Small intestine (tissue), 7 donors: ENCODE measurements at regions not wholly inside any gene's neighbourhood (a gene's known extent, or its start where the extent isn't known, plus 50 kb on each side); places are given as distances from the start of the nearest gene placed in this dataset.

Experiments
- DNase-seq, 2 donors: peaks; one replicate each; pipeline versions ENCODE4 v3.0.0 to v3.0.0-alpha.2; 2013
- FAIRE-seq: peaks from 2 replicates; lab custom pipeline; 2012; peaks lifted over from hg19 to GRCh38; lab: Jason Lieb, UNC
- H3K27ac ChIP-seq, 3 donors: one replicate each; pipeline ENCODE4 v1.5.1; 2013; ENCODE audit warnings: low read length in 2 of 3, mild to moderate bottlenecking in 2 of 3, control low read depth in 1 of 3, inconsistent platforms in 1 of 3, low read depth in 1 of 3, moderate library complexity in 1 of 3
- H3K27me3 ChIP-seq, 3 donors: one replicate each; pipeline ENCODE4 v1.6.1; 2013; ENCODE audit warnings: low read length in 3 of 3, inconsistent platforms in 1 of 3; ENCODE audit not compliant: control insufficient read depth in 3 of 3, insufficient read depth in 3 of 3
- H3K36me3 ChIP-seq, 3 donors: one replicate each; pipeline ENCODE4 v1.6.1; 2013; ENCODE audit warnings: low read length in 3 of 3, inconsistent platforms in 1 of 3, low read depth in 1 of 3, mild to moderate bottlenecking in 1 of 3, moderate library complexity in 1 of 3; ENCODE audit not compliant: control insufficient read depth in 3 of 3, insufficient read depth in 2 of 3
- H3K4me1 ChIP-seq, 3 donors: one replicate each; pipeline ENCODE4 v1.6.1; 2013; ENCODE audit warnings: low read length in 2 of 3, inconsistent platforms in 1 of 3, low read depth in 1 of 3, mild to moderate bottlenecking in 1 of 3, moderate library complexity in 1 of 3; ENCODE audit not compliant: control insufficient read depth in 3 of 3, insufficient read depth in 2 of 3
- H3K4me3 ChIP-seq, 3 donors: one replicate each; pipeline ENCODE4 v1.5.1; 2013; ENCODE audit warnings: low read length in 3 of 3, control low read depth in 1 of 3, inconsistent platforms in 1 of 3, low read depth in 1 of 3, mild to moderate bottlenecking in 1 of 3, moderate library complexity in 1 of 3
- H3K9me3 ChIP-seq, 2 donors: one replicate each; pipeline ENCODE4 v1.6.1; 2013; ENCODE audit warnings: low read depth in 1 of 2, low read length in 1 of 2; ENCODE audit not compliant: control insufficient read depth in 2 of 2, insufficient read depth in 1 of 2
- WGBS, 3 donors: extraction: QIAGEN DNeasy Blood & Tissue Kit; methylation state at CpG; one replicate each; pipeline ENCODE4 v1.1.7; 2013; 5-methylcytosine and 5-hydroxymethylcytosine counted together
- donor health status: healthy with polysubstance abuse.
- donor health status: control.
- donor health status: control.
- donor health status: Bipolar disorder and iron deficiency.
- donor health status: healthy.

DNA sequence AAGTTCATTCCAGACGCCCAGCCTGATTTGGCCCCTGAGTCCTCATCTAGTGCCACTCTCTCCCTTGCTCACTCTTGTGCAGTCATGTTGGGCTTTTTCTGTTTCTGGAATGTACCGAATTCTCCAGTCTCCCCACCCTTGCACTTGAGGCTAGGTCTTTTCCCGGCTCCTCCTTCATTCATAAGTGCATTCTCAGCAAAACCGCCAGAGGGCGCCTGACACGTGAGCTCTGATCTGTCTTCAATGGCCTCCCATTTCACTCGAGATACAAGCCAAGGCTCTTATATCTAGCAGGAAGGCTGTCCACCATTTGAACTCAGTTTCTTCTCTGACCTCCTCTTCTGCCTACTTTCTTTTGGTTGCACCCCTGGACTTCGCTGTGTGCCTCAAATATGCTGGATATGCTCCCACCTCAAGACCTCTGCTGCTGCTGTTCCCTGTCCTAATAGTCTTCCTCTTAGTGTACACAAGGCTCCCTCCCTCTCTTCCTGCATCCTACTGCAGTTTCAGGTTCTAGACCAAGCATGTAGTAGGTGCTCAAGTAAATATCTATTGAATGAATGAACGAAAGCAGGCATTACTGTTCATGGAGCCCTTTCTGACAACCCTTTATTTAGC lies 568.1 kb upstream of the WWC1 start:
- H3K27ac ChIP-seq = no peak overlapping the region
- FAIRE-seq (no peak), DNase-seq (peak; percentile 74 to 80)
- peaks cover 0 to 3% (median 0%) of the 10 kb centered on the region in 3 donors for H3K27me3 ChIP-seq
- WGBS, 3 donors = 14 to 24% (median 15%) methylated on average over 9 of the region's 9 CpGs
- no peaks in the 10 kb centered on the region for H3K4me1 ChIP-seq
- no peaks in the 10 kb centered on the region for H3K9me3 ChIP-seq
- no peak overlapping the region for H3K4me3 ChIP-seq
- H3K36me3 ChIP-seq = no peaks in the 10 kb centered on the region

DNA sequence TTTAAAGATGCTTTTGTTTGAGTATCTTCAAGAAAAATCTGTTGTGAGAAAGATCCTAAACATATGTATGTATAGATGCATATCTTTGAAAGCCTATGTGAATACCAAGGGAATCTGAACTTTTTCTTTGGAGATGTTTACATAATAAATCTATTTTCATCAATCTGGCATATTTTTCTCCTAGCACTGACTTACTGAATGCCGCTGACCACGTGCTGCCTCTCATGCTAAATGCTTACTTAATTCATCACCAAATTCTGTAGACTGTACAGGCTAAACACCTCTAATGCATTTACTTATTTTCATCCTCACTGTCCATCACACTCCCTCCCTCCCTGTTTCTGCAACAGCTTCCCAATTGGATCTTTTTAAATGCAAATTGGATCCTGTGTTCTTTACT lies 566.2 kb upstream of the WWC1 start:
- Histone ChIP-seq H3K4me3 (no peak overlapping the region), H3K36me3 (no peaks in the 10 kb centered on the region), H3K27ac (no peak overlapping the region), H3K4me1 (no peaks in the 10 kb centered on the region), H3K9me3 (no peaks in the 10 kb centered on the region), H3K27me3 (no peaks in the 10 kb centered on the region)
- WGBS, 3 donors = 58 to 68% (median 67%) methylated on average over 2 of the region's 2 CpGs
- DNase-seq = no peak
- no peak for FAIRE-seq

DNA sequence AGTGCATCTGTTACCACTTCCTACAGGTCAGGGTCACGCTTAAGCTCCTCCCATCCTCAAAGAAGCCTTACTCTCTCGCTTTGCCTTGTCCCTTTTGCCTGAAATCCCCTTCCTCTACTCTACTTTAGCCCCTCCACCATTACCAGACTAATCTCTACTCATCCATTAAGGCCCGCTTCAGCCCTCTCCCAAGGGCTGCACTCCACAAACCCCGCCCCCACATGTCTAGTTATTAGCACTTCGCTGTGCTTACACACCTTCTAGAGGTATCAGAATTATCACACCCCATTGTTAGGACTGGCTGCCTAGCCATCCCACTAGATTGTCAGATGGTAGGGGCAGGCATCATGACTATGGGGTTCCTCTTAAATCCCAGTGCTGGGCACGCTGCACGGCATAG lies 565.7 kb upstream of the WWC1 start:
- Histone ChIP-seq H3K27ac (no peak overlapping the region), H3K4me1 (no peaks in the 10 kb centered on the region), H3K27me3 (no peaks in the 10 kb centered on the region), H3K4me3 (no peak overlapping the region), H3K36me3 (no peaks in the 10 kb centered on the region), H3K9me3 (no peaks in the 10 kb centered on the region)
- FAIRE-seq = no peak
- WGBS, 3 donors = 78 to 86% (median 82%) methylated on average over 7 of the region's 7 CpGs
- no peak for DNase-seq

DNA sequence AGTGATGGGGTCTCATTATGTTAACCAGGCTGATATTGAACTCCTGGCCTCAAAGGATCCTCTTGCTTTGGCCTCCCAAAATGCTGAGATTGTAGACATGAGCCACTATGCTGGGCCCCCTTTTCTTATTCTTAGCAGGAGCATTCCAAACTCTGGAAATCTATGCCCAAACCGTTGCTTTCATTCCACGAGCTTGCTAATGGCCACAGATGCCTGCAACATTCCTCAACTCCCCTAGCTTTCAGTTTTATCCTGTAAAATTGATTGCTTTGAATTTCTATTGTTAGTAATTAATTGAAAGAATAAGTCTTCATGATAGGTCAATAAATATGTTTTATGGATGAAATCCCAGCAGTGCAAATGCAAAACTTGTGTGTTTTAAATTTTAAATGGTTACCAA lies 564.8 kb upstream of the WWC1 start:
- WGBS, 3 donors = 52 to 67% (median 64%) methylated on average over 2 of the region's 2 CpGs
- no peaks in the 10 kb centered on the region for H3K4me1 ChIP-seq
- no peak overlapping the region for H3K4me3 ChIP-seq
- no peak overlapping the region for H3K27ac ChIP-seq
- DNase-seq = no peak
- FAIRE-seq = no peak
- no peaks in the 10 kb centered on the region for H3K9me3 ChIP-seq
- H3K36me3 ChIP-seq = no peaks in the 10 kb centered on the region
- H3K27me3 ChIP-seq = no peaks in the 10 kb centered on the region

DNA sequence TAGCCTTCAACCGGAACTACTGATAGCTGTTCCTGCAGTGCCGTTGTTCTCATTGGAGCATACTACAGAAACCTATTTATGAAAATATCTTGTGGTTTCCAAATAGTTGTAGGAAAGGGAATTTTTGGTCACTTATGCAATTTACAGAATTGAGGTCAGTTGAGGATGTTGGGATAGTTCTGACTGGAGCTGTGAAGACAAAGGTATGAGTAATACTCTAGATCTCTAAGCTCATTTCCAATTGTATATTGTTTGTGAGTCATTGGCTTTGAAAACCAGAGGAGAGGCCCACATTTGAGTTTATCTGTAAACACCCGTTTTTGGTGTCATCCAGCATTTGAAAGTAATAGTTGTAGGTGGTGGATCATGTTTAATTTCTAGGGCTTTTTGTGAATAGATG lies 561.3 kb upstream of the WWC1 start:
- Histone ChIP-seq H3K36me3 (no peaks in the 10 kb centered on the region), H3K27me3 (no peaks in the 10 kb centered on the region), H3K27ac (no peak overlapping the region), H3K4me1 (no peaks in the 10 kb centered on the region), H3K9me3 (no peaks in the 10 kb centered on the region), H3K4me3 (no peak overlapping the region)
- FAIRE-seq = no peak
- no peak for DNase-seq
- WGBS, 3 donors = 66 to 76% (median 67%) methylated on average over 3 of the region's 3 CpGs

DNA sequence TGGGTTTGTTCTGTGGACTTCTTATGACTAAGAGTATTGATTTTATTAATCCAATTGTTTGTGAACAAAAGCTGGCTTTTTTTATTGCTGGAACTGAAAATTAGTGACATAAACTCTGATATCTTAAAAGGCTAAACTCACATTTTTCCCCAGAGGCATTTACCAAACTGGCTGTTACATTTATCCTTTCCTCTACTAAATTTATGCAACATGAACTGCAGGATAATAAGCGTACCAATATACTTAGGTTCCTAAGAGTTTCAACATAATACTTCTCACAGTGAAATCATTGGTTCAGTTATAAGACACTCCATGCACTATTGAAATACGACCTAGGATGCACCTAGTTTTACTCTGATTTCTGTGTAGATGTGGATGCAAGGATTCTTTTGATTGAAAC lies 560.8 kb upstream of the WWC1 start:
- WGBS, 3 donors = 64 to 86% (median 69%) methylated on average over 2 of the region's 2 CpGs
- H3K4me3 ChIP-seq = no peak overlapping the region
- no peaks in the 10 kb centered on the region for H3K36me3 ChIP-seq
- FAIRE-seq (no peak), DNase-seq (no peak)
- no peaks in the 10 kb centered on the region for H3K4me1 ChIP-seq
- no peaks in the 10 kb centered on the region for H3K9me3 ChIP-seq
- no peaks in the 10 kb centered on the region for H3K27me3 ChIP-seq
- H3K27ac ChIP-seq = no peak overlapping the region

DNA sequence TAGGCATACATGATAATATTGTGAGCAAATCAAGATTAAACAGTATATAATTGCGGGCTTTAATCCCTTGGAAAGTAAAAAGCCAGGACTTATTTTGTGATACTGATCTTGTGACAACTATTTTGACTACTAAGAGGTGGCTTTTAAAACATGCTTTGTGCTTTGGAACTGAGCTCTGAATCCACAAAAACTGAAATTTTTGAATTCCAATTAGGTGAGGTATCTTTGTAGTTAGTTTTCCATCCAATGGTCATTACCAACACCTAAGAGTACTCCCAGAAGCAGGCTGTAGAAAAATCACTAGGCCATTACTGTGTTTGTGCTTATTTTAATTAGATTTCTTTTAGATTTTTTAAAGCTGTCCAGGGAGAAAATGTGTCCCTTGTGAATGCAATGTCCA lies 559.5 kb upstream of the WWC1 start:
- H3K9me3 ChIP-seq = no peaks in the 10 kb centered on the region
- no peaks in the 10 kb centered on the region for H3K4me1 ChIP-seq
- 81 to 87% (median 86%) methylated on average over 1 of the region's 1 CpG for WGBS, 3 donors
- no peak for DNase-seq
- no peaks in the 10 kb centered on the region for H3K36me3 ChIP-seq
- no peak overlapping the region for H3K27ac ChIP-seq
- no peak for FAIRE-seq
- H3K4me3 ChIP-seq = no peak overlapping the region
- no peaks in the 10 kb centered on the region for H3K27me3 ChIP-seq

DNA sequence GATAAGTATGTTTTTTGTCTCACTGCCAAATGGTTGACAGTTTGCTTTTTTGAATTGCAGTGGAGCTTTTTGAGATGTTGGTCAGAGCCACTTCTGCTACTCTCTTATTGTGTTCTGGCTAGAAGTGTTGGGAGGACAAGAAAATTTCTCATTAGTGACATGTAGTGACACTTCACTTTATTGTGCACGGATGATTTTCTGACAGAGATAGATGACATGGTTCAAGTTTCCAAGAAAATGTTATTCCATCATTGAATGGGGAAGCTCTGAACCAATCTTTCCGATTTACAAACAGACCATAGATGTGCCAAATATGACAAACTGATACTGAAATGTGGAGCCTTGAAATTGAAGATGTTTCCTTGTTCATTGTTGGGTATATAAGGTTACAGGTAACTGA lies 558.9 kb upstream of the WWC1 start:
- Histone ChIP-seq H3K27ac (no peak overlapping the region), H3K9me3 (no peaks in the 10 kb centered on the region), H3K27me3 (no peaks in the 10 kb centered on the region), H3K4me1 (no peaks in the 10 kb centered on the region), H3K36me3 (no peaks in the 10 kb centered on the region), H3K4me3 (no peak overlapping the region)
- no peak for FAIRE-seq
- 73 to 81% (median 80%) methylated on average over 2 of the region's 2 CpGs for WGBS, 3 donors
- no peak for DNase-seq

DNA sequence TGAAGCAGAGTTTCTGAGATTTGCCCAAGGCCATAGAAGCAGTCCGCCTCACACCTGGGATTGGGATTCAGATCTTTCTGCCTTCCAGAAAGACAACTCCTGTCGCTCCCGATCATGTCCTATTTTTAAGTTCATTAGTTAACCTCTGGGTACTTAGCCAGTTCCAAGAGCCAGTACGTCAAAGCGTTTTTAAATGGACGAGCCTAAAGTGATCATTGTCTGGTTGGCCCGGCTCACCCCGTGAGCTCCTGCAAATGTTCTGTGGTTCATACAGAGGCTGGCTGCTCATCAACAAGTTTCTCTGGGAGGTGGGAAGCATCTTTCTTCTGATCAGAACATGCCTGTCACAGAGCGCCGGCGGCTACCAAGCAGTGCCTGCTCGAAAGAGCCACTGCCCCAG lies 554.5 kb upstream of the WWC1 start:
- H3K9me3 ChIP-seq = no peaks in the 10 kb centered on the region
- no peak for FAIRE-seq
- DNase-seq = no peak
- WGBS, 3 donors = 88 to 91% (median 89%) methylated on average over 12 of the region's 12 CpGs
- H3K36me3 ChIP-seq = no peaks in the 10 kb centered on the region
- no peaks in the 10 kb centered on the region for H3K27me3 ChIP-seq
- no peaks in the 10 kb centered on the region for H3K4me1 ChIP-seq
- H3K27ac ChIP-seq = no peak overlapping the region
- H3K4me3 ChIP-seq = no peak overlapping the region
